OCI-LY7 (cell line): ENCODE measurements at regions not wholly inside any gene's neighbourhood (a gene's known extent, or its start where the extent isn't known, plus 50 kb on each side); places are given as distances from the start of the nearest gene placed in this dataset.

ENCODE experiments used
- BruUV-seq: library from RNA; stranded (reverse); fragments of 400-500 nt; replicated peaks from 2 replicates; lab custom pipeline; 2021; lab: Mats Ljungman, UMichigan
- CTCF ChIA-PET: fragments of 300-600 bp; sonication (Branson Sonifier 250); formaldehyde crosslinking; loops from one replicate; lab custom pipeline; 2022; ENCODE audit warnings: antibody characterized with exemption; ENCODE audit not compliant: unreplicated experiment; lab: Charles Lee
- POLR2A ChIA-PET: fragments of 300-600 bp; sonication (Branson Sonifier 250); formaldehyde crosslinking; loops from one replicate; lab custom pipeline; 2022; ENCODE audit warnings: antibody characterized with exemption; lab: Charles Lee
- DNase-seq: peaks from one replicate; pipeline ENCODE4 v3.0.0-alpha.2; 2015; ENCODE audit warnings: low spot score
- H2AFZ ChIP-seq: fragments of 200-600 bp; sonication (generic), shearing (Covaris generic); 2 replicates; pipeline ENCODE4 v1.6.1; 2014; ENCODE audit warnings: mild to moderate bottlenecking, antibody characterized with exemption, low read length, moderate library complexity
- H3K27ac ChIP-seq: fragments of 200-600 bp; sonication (generic); 2 replicates; pipeline ENCODE4 v1.5.1; 2014; ENCODE audit warnings: mixed run types, low read depth, mild to moderate bottlenecking, moderate library complexity, low read length, inconsistent platforms; ENCODE audit not compliant: poor library complexity, severe bottlenecking
- H3K36me3 ChIP-seq: fragments of 200-600 bp; sonication (generic); 2 replicates; pipeline ENCODE4 v1.6.1; 2014; ENCODE audit warnings: mild to moderate bottlenecking, antibody characterized with exemption, low read length, moderate library complexity, mixed read lengths; ENCODE audit not compliant: insufficient read depth
- H3K4me1 ChIP-seq: fragments of 200-600 bp; sonication (generic); 2 replicates; pipeline ENCODE4 v1.5.1; 2014; ENCODE audit warnings: mild to moderate bottlenecking, low read length; ENCODE audit not compliant: insufficient read depth, poor library complexity, severe bottlenecking
- H3K4me2 ChIP-seq: fragments of 200-600 bp; sonication (generic); 2 replicates; pipeline ENCODE4 v1.6.1; 2014; ENCODE audit warnings: mild to moderate bottlenecking, low read length
- H3K4me3 ChIP-seq: fragments of 200-600 bp; sonication (generic); 2 replicates; pipeline ENCODE4 v1.5.1; 2014; ENCODE audit warnings: mild to moderate bottlenecking, low read depth, low read length; ENCODE audit not compliant: poor library complexity, severe bottlenecking
- H3K79me2 ChIP-seq: fragments of 200-600 bp; sonication (generic); 2 replicates; pipeline ENCODE4 v1.6.1; 2016; ENCODE audit warnings: low read depth, mild to moderate bottlenecking, low read length, moderate library complexity, mixed read lengths; ENCODE audit not compliant: insufficient read depth
- H3K9me2 ChIP-seq: fragments of 200-600 bp; sonication (generic); 2 replicates; pipeline ENCODE4 v1.6.1; 2016; ENCODE audit warnings: mild to moderate bottlenecking, low read length, mixed read lengths; ENCODE audit not compliant: insufficient read depth
- H3K9me3 ChIP-seq: fragments of 200-600 bp; sonication (generic); 2 replicates; pipeline ENCODE4 v1.6.1; 2014; ENCODE audit warnings: mild to moderate bottlenecking, mixed run types, low read length, mixed read lengths
- H4K20me1 ChIP-seq: fragments of 200-600 bp; sonication (generic); 2 replicates; pipeline ENCODE4 v1.6.1; 2014; ENCODE audit warnings: mild to moderate bottlenecking, antibody characterized with exemption, low read length, moderate library complexity, mixed read lengths; ENCODE audit not compliant: insufficient read depth
- CTCF ChIP-seq: fragments of 200-600 bp; sonication (generic); conservative IDR thresholded peaks from 2 replicates; pipeline ENCODE4 v1.5.1; 2014; ENCODE audit warnings: mild to moderate bottlenecking, antibody characterized with exemption, low read length, moderate library complexity, mixed read lengths
- EZH2phosphoT487 ChIP-seq: fragments of 200-600 bp; sonication (generic); IDR thresholded peaks from 2 replicates; pipeline ENCODE4 v1.6.1; 2018; ENCODE audit warnings: low read depth, borderline replicate concordance, mild to moderate bottlenecking, mixed run types, antibody characterized with exemption, low read length, moderate library complexity, mixed read lengths
- intact Hi-C: fragments of 100-400 bp; cut with micrococcal nuclease; formaldehyde crosslinking; loops from one replicate; pipeline ENCODE4 v1.10.0; 2022; ENCODE audit not compliant: unreplicated experiment

- CTCF ChIA-PET: no interaction called here
- BruUV-seq: no TSS peak
- no peaks in the 10 kb centered on the region for H3K79me2 ChIP-seq
- no peaks in the 10 kb centered on the region for H3K9me2 ChIP-seq
- POLR2A ChIA-PET: no interaction called here
- no peaks in the 10 kb centered on the region for H3K9me3 ChIP-seq
- no peak overlapping the region for H3K4me3 ChIP-seq
- H2AFZ ChIP-seq: no peak overlapping the region
- no peaks in the 10 kb centered on the region for H3K36me3 ChIP-seq
- DNase-seq: no peak
- no peaks in the 10 kb centered on the region for H4K20me1 ChIP-seq
- no peak overlapping the region for H3K27ac ChIP-seq
- intact Hi-C loops: no loop called here
- no peak for TF ChIP-seq EZH2phosphoT487
- no peak for TF ChIP-seq CTCF
- H3K4me2 ChIP-seq: no peak overlapping the region
- H3K4me1 ChIP-seq: no peaks in the 10 kb centered on the region
Measured at GRCh38 chrY:8393246-8393645, 944.0 kb upstream of the TSPY4 start.

- POLR2A ChIA-PET: interaction anchor here (0.7 kb wide), 2 partner anchors 11 to 372 kb away, joined by 3 to 4 read pairs; no protein-coding TSS in a partner anchor
- H3K79me2 ChIP-seq: no peaks in the 10 kb centered on the region
- no peak overlapping the region for H3K4me2 ChIP-seq
- H4K20me1 ChIP-seq: no peaks in the 10 kb centered on the region
- DNase-seq: no peak
- CTCF ChIA-PET: interaction anchor here (0.5 kb wide), 1 partner anchor 280 kb away, joined by 3 read pairs; no protein-coding TSS in a partner anchor
- no peaks in the 10 kb centered on the region for H3K4me1 ChIP-seq
- intact Hi-C loops: no loop called here
- no TSS peak for BruUV-seq
- H3K27ac ChIP-seq: no peak overlapping the region
- no peak overlapping the region for H2AFZ ChIP-seq
- no peak overlapping the region for H3K4me3 ChIP-seq
- H3K9me3 ChIP-seq: no peaks in the 10 kb centered on the region
- no peaks in the 10 kb centered on the region for H3K9me2 ChIP-seq
- no peaks in the 10 kb centered on the region for H3K36me3 ChIP-seq
- TF ChIP-seq CTCF: no peak
- no peak for TF ChIP-seq EZH2phosphoT487
Measured at GRCh38 chrY:8422906-8423305, 914.4 kb upstream of the TSPY4 start.

- CTCF ChIA-PET: no interaction called here
- no peaks in the 10 kb centered on the region for H3K9me2 ChIP-seq
- no peak overlapping the region for H3K4me3 ChIP-seq
- no peak for TF ChIP-seq EZH2phosphoT487
- TF ChIP-seq CTCF: no peak
- H2AFZ ChIP-seq: no peak overlapping the region
- intact Hi-C loops: no loop called here
- no peak for DNase-seq
- H3K36me3 ChIP-seq: no peaks in the 10 kb centered on the region
- no peaks in the 10 kb centered on the region for H3K79me2 ChIP-seq
- no peak overlapping the region for H3K27ac ChIP-seq
- POLR2A ChIA-PET: no interaction called here
- H3K4me1 ChIP-seq: no peaks in the 10 kb centered on the region
- no peak overlapping the region for H3K4me2 ChIP-seq
- H3K9me3 ChIP-seq: no peaks in the 10 kb centered on the region
- BruUV-seq: no TSS peak
- H4K20me1 ChIP-seq: no peaks in the 10 kb centered on the region
Measured at GRCh38 chrY:8426433-8426832, 910.8 kb upstream of the TSPY4 start.
